ENCODE measurements at regions not wholly inside any gene's neighbourhood (a gene's known extent, or its start where the extent isn't known, plus 50 kb on each side); places are given as distances from the start of the nearest gene placed in this dataset.
"Not testable (repeated sequence)": the region's sequence is repeated elsewhere in the genome, so short reads cannot be mapped to it uniquely, and the experiment has no call there.

GRCh38 chr4:74570095-74570494, 125.2 kb downstream of the AREG start (continued):
- no peak for TF ChIP-seq OVOL2 (CRISPR knock-in tag; IDR thresholded peaks at IDR 0.05; ENCODE audit: borderline replicate concordance)

- Mint-ChIP-seq H3K27me3 (ENCODE audit: low read depth) (no peaks in the 10 kb centered on the region), H3K36me3 (no peaks in the 10 kb centered on the region), H3K4me1 (no peaks in the 10 kb centered on the region), H3K4me3 (no peak overlapping the region), H3K9me3 (no peaks in the 10 kb centered on the region), H3K27ac (no peak overlapping the region)
- TF ChIP-seq, protein P1, sequence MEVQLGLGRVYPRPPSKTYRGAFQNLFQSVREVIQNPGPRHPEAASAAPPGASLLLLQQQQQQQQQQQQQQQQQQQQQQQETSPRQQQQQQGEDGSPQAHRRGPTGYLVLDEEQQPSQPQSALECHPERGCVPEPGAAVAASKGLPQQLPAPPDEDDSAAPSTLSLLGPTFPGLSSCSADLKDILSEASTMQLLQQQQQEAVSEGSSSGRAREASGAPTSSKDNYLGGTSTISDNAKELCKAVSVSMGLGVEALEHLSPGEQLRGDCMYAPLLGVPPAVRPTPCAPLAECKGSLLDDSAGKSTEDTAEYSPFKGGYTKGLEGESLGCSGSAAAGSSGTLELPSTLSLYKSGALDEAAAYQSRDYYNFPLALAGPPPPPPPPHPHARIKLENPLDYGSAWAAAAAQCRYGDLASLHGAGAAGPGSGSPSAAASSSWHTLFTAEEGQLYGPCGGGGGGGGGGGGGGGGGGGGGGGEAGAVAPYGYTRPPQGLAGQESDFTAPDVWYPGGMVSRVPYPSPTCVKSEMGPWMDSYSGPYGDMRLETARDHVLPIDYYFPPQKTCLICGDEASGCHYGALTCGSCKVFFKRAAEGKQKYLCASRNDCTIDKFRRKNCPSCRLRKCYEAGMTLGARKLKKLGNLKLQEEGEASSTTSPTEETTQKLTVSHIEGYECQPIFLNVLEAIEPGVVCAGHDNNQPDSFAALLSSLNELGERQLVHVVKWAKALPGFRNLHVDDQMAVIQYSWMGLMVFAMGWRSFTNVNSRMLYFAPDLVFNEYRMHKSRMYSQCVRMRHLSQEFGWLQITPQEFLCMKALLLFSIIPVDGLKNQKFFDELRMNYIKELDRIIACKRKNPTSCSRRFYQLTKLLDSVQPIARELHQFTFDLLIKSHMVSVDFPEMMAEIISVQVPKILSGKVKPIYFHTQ (CRISPR knock-in tag; IDR thresholded peaks at IDR 0.05): no peak
- TF ChIP-seq ZNF512 (CRISPR knock-in tag; IDR thresholded peaks at IDR 0.05; ENCODE audit: borderline replicate concordance): no peak
- no peak for TF ChIP-seq TP53 (CRISPR knock-in tag; IDR thresholded peaks at IDR 0.05)
- no peak for TF ChIP-seq NR2C2 (CRISPR knock-in tag; IDR thresholded peaks at IDR 0.05)
- TF ChIP-seq GRHL2 (CRISPR knock-in tag; IDR thresholded peaks at IDR 0.05; ENCODE audit: insufficient replicate concordance, severe bottlenecking): no peak
- TF ChIP-seq OVOL2 (CRISPR knock-in tag; IDR thresholded peaks at IDR 0.05; ENCODE audit: borderline replicate concordance): no peak
- TF ChIP-seq MYBL2 (CRISPR knock-in tag; IDR thresholded peaks at IDR 0.05): no peak
- no peak for TF ChIP-seq FOXK1 (CRISPR knock-in tag; IDR thresholded peaks at IDR 0.05)
- no peak for TF ChIP-seq GTF2I (CRISPR knock-in tag; conservative IDR thresholded peaks at IDR 0.05)
- no peak for TF ChIP-seq IRF2 (CRISPR knock-in tag; IDR thresholded peaks at IDR 0.05; ENCODE audit: borderline replicate concordance, low read depth)
- TF ChIP-seq ZNF138 (CRISPR knock-in tag; conservative IDR thresholded peaks at IDR 0.05): no peak
- no peak for TF ChIP-seq ZSCAN18 (CRISPR knock-in tag; IDR thresholded peaks at IDR 0.05)
- no peak for TF ChIP-seq E2F1 (CRISPR knock-in tag; IDR thresholded peaks at IDR 0.05)
- TF ChIP-seq, protein P2, sequence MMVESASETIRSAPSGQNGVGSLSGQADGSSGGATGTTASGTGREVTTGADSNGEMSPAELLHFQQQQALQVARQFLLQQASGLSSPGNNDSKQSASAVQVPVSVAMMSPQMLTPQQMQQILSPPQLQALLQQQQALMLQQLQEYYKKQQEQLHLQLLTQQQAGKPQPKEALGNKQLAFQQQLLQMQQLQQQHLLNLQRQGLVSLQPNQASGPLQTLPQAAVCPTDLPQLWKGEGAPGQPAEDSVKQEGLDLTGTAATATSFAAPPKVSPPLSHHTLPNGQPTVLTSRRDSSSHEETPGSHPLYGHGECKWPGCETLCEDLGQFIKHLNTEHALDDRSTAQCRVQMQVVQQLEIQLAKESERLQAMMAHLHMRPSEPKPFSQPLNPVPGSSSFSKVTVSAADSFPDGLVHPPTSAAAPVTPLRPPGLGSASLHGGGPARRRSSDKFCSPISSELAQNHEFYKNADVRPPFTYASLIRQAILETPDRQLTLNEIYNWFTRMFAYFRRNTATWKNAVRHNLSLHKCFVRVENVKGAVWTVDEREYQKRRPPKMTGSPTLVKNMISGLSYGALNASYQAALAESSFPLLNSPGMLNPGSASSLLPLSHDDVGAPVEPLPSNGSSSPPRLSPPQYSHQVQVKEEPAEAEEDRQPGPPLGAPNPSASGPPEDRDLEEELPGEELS (CRISPR knock-in tag; IDR thresholded peaks at IDR 0.05): no peak
- ChIA-PET CTCF (no interaction called here), POLR2A (no interaction called here)
- DNase-seq (ENCODE audit: low spot score): no peak
- ATAC-seq: no peak
These were observed 133.4 kb downstream of the AREG start for GRCh38 chr4:74578329-74578728.

DNA sequence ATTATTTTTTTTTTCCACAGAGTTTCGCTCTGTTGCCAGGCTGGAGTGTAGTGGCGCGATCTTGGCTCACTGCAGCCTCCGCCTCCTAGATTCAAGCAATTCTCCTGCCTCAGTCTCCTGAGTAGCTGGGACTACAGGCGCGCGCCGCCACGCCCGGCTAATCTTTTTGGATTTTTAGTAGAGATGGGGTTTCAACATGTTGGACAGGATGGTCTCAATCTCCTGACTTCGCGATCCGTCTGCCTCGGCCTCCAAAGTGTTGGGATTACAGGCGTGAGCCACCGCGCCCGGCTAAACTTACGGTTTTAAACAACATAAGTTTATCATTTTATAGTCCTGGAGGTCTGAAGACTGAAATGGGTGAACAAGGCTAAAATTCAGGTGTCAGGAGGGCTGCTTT, 133.9 kb downstream of the AREG start:
- DNase-seq (ENCODE audit: low spot score); H3K27ac Mint-ChIP-seq; POLR2A ChIA-PET; H3K4me1 Mint-ChIP-seq; H3K27me3 Mint-ChIP-seq (ENCODE audit: low read depth); ATAC-seq; CTCF ChIA-PET; H3K36me3 Mint-ChIP-seq; H3K4me3 Mint-ChIP-seq; H3K9me3 Mint-ChIP-seq: not testable (repeated sequence)
